ENCODE measurements at regions not wholly inside any gene's neighbourhood (a gene's known extent, or its start where the extent isn't known, plus 50 kb on each side); places are given as distances from the start of the nearest gene placed in this dataset.
"Not testable (repeated sequence)": the region's sequence is repeated elsewhere in the genome, so short reads cannot be mapped to it uniquely, and the experiment has no call there.

DNA sequence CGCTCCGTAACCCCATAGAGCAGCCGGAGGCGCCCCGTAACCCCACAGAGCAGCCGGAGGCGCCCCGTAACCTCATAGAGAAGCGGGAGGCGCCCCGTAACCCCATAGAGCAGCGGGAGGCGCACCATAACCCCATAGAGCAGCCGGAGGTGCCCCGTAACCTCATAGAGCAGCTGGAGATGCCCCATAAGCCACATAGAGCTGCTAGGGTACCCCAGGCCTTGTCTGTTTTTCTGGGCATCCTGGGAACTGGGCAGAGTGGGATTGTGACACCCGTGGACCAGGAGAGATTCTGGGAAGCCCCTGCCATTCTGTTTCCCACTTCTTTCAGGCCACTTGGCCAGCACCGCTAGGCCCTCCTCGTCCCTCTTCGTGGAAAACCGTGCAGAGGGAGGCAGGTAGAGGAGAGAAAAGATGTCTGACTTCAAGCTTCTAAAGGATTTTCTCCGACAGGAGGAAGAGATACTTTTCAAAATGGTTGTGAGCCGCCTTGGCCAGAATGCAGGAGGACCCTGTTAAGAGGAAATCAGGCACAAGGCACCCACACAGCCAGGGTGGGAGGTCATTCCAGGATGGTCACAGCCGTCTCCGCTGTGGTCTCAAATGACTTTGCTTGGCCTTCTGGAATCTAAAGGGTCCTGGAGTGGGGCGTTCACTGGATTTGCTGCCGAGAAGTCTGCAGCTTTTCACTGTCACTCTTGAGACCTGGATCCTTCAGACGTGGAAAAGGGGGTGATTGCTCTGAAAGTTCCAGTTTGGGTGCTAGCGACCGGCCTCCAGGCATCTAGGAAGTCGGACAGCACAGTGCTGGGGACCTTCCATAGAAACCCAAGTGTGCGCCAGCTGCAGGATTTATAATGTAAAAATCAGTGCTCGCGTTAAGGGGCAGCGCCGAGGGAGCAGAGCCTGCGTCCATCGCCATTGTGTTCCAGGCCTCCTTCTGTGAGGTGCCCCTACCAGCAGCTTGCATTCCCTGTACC, 178.3 kb upstream of the ZNF469 start:
- not testable (repeated sequence) for FAIRE-seq

- FAIRE-seq: not testable (repeated sequence)
These were observed 177.3 kb upstream of the ZNF469 start for GRCh38 chr16:88205482-88205881.

GRCh38 chr16:88206006-88206405, 176.8 kb upstream of the ZNF469 start:
- FAIRE-seq: not testable (repeated sequence)

- not testable (repeated sequence) for FAIRE-seq
These were observed 176.2 kb upstream of the ZNF469 start for GRCh38 chr16:88206516-88206915.

DNA sequence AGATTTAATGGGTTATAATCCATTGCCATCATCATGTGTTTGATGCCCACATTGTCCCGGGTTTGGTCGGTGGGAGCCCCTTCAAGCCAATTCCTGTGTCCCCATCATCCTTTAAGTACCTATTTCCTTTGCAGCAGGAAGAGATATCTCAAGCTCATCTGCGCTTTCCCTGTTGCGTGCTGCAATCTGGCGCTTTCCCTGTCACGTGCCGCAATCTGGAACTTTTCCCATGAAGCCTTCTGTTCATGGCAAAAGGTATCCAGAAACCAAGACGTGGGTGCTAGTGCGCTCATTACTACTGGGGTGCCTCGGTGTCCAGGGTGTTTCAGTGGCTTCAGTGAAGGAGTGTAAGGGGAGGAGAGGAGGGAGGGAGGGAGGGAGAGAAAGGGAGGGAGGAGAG, 174.6 kb upstream of the ZNF469 start:
- no peak for FAIRE-seq

DNA sequence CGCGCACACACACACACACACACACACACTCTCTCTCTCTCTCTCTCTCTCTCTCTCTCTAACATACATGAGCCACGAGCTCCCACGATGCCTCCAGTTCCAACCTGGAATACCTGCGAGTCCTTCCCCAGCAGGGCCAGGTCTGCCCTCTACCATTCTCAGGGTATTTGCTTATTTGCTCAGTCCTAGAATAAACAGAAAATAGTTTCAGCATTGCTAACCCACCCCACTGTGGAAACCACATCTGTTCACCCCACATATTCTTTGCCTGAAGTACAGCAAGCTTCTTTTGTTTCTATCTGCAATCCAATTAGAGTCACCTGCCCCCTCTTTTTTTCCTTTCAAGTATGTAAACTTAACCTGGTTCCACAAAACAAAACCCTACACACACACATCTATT, 174.0 kb upstream of the ZNF469 start:
- not testable (repeated sequence) for FAIRE-seq

DNA sequence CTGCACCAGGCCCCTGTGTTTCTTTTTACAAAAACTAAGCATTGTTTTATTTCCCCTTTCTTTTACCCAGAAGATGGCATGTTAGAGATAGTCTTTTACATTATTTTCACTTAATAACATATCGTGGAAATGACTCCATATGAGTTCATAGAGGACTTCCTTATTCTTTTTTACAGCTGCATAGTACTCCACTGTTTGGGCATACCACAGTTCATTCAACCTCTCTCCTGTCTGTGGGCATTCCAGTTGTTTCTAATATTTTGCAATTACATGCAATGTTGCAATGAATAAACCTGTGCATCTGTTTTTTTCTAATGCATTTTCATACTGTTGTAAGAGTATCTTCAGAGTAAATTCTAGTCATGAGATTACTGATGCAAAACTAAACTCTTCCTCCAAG, 173.2 kb upstream of the ZNF469 start:
- not testable (repeated sequence) for FAIRE-seq

DNA sequence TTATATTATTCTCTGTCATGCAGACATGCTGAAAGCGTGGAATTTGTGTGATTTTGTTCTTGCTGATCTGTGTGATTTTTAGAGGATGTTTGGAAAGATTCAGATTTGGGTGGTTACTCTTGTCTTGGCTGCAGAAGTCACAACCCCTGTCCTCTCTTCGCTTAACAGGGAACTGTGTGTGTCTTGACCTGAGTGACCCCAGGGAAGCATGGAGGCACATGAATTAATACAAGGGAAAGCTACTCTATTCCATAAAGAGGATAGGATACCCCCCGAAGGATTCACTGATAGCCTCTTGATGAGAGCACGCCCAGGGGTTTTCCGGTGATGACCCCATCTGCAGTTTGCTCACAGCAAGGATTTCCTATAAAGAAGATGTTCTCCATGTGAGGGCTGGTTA, 168.8 kb upstream of the ZNF469 start:
- not testable (repeated sequence) for FAIRE-seq

- FAIRE-seq: not testable (repeated sequence)
These were observed 161.6 kb upstream of the ZNF469 start for GRCh38 chr16:88221001-88221761.

- FAIRE-seq: not testable (repeated sequence)
These were observed 159.1 kb upstream of the ZNF469 start for GRCh38 chr16:88223696-88224095.

DNA sequence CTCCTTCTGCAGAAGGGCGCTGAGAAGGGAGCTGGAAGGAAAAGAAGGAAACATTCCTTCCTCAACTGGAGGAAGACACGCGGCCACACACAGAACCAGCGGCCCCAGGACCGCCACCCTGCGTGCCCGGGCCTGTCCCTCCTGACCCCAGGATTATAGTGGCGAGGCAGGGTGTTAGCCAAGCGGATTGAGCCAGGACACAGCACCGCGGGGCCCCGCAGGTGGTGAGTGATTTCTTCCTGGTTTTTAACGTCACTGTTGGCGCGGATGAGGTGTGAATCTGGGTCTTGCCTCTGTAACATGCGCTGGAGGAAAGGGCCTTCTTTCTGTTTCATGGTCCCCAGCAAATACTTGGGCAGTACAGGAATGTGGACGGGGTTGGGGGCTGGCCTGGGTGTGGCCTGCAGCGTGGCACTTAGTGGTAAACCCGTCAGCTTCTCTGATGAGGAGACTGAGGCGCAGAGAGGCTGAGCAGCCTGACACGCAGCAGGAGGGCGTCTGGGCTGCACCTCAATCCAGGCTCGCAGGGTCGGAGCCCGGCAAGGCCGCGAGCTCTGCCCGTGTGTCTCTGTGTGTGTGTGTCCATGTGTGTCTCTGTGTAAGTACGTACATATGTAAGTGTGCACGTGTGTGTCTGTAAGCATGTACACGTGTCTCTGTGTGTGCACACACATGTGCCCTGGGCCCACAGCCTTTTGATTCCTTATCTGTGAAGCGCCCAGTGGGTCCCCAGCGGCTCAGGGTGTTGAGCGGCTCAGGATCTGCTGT, 158.4 kb upstream of the ZNF469 start:
- FAIRE-seq: not testable (repeated sequence)

DNA sequence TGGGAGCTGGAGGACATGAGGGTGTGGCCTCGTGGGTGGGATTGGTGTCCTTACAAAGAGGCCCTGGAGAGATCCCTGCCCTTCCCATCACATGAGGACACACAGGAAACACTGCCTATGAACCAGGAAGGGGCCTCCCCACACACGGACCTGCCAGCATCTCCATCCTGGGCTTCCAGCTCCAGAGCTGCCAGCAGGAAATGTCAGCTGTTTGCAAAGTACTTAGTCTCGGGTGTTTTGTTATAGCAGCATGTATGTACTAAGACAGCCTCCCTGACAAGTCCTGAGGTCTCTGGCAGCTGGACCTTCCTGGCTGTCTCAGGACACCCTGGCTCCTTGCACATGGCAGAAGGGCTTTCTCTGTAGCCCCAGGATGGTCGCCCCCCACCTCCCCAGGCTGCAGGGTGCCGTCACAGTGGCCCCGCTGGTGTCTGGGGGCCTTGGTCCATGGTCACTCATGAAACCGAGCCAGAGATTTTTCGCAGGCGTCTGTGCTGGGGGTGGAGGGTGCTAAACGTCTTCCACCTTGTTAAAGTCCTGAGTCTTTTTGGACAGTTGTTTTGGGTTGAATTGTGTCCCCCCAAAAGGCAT, 157.0 kb upstream of the ZNF469 start:
- FAIRE-seq: not testable (repeated sequence)

DNA sequence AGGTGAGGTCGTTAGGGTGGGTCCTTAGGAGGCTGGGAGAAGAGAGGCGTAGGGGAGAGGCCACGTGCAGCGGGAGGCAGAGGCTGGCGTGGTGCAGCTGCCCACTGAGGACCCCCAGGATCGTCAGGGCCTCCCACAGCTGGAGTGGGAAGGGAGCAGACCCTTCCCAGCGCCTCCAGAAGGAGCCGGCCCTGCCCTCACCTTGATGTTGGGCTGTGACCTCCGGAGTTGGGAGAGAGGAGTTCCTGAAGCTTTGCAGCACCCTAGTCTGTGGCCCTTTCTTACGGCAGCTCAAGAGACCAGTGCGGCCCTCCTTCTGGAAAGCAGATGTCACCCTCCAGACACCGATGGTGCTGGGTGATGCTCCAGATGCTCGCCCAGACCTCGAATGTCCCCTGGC, 156.5 kb upstream of the ZNF469 start:
- not testable (repeated sequence) for FAIRE-seq

- FAIRE-seq: not testable (repeated sequence)
These were observed 155.6 kb upstream of the ZNF469 start for GRCh38 chr16:88227026-88227721.

DNA sequence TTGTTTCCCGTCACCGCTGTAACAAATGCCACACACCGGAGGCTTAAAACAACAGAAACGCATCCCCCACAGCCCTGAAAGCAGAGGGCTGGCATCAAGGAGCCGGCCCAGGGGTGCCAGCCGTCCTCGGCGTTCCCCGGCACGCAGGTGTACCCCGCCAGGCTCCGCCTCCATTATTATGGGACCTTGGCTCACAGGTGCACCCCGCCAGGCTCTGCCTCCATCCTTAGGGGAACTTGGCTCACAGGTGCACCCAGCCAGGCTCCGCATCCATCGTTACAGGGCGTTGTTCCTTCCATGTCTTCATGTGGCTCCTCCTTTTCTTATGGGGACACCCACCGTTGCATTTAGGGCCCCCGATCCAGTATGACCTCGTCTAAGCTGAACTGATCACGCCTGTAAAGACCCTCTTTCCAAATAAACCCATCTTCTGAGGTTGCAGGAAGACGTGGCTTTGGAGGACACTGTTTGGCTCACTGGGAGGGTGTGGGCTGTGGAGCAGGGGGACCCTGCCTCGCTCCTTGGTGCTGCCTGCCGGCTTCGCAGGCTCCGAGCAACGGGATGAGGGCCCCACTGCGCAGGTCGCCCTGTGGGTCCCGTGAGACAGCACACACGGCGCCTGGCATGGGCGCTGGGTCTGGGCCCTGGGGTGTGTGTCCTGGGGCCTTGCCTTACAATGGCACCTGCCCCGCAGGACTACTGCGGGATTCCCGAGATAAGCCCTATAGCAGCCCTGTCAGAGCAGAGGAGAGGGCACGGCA, 154.9 kb upstream of the ZNF469 start:
- not testable (repeated sequence) for FAIRE-seq

DNA sequence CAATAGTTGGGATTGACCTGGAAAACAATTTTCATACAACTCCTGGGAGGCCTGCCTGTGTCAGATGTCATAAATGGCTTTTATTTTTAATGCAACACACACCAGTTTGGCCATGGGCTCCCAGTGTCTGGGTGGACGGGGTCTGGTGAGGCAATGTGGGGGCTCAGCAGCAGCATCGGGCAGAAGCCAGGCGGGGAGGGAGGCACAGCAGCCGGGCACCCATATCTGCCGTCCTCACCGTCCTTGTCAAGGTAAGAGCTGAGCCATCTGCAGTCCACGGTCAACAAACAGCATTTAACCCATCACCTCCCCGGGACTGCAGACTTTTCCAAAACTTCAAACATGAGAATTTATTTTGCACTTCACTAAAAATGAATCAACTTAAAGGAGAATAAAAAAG, 154.0 kb upstream of the ZNF469 start:
- FAIRE-seq: not testable (repeated sequence)

DNA sequence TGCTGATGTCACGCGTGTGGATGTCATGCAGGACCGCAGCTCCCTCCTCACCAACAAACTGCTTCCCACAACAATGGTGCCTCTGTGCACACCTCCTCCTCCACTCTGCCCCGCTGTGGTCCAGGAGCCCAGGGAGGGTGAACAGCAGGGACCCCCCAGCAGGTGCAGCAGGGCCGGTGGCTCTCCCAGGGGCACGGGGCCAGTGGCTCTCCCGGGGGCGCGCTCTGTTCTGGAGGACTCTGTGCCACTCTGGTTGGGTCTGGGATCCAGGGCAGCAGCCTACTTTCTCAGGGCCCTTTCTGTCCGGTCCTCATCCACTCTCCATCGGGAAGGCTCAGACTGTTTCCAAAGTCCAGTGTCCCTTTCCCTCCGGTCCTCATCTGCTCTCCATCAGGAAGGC, 153.0 kb upstream of the ZNF469 start:
- not testable (repeated sequence) for FAIRE-seq

DNA sequence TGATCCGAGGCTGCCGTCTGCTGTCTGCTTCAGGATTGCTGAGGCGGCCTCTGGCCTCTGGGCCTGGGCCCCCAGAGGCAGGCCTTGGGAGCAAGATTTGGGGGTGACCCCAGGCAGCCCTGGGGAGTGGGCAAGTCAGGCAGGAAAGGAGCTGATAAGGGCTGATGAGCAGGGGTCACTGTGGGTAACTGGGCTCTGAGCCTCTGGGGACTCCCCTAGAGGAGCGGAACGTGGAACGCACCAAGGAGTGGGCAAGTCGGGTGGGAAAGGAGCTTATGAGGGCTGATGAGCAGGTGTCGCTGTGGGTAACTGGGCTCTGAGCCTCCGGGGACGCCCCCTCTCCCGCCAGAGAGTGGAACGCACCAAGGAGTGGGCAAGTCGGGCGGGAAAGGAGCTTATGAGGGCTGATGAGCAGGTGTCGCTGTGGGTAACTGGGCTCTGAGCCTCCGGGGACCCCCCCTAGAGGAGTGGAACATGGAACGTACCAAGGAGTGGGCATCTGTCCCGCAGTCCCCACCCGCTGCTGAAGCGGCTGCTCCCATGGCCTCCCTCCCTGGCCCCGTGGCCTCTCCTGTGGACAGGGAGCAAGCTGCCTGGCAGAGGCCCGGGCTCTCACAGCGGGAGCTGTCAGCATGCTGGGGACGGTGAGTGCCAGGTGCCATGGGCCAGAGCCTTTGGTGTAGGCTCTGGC, 152.3 kb upstream of the ZNF469 start:
- FAIRE-seq: not testable (repeated sequence)

DNA sequence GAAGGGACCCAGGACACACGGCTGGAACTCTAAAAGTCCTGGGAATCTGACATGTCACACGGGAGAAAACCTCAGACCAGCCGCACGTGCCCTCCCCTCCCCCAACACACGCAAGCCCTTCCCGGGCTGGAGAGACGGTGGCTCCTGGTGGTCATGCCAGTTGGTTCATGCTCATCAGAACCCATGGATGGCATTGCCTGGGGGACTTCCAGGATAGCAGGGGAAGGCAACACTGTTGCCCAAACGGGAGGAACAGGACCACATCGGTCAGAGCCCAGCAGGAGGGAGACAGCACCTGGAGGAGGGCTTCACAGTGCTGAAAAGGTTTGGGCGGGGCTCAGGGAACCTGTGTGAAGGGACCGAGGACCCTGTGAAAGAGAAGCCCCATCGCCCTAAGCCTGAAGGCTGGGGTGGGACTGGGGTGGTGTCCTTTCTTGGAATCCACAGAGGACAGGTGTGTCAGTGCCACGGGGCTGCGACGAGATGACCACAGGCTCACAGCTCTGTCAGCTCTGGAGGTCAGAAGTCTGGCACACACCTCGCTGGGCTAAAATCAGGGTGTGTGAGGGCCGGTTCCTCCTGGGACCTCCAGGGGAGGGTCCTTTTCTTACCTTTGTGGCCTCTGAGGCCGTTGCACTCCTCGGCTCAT, 151.7 kb upstream of the ZNF469 start:
- FAIRE-seq: not testable (repeated sequence)

GRCh38 chr16:88231839-88232238, 150.9 kb upstream of the ZNF469 start:
- not testable (repeated sequence) for FAIRE-seq

Measured in G401.6 (cell line).